Esophagus squamous epithelium (tissue), 5 donors: ENCODE measurements at regions not wholly inside any gene's neighbourhood (a gene's known extent, or its start where the extent isn't known, plus 50 kb on each side); places are given as distances from the start of the nearest gene placed in this dataset.
"Not testable (repeated sequence)": the region's sequence is repeated elsewhere in the genome, so short reads cannot be mapped to it uniquely, and the experiment has no call there.

Experiments used
- DNase-seq: peaks from one replicate; lab custom pipeline; 2025; lab: John Stamatoyannopoulos, UW
- H3K27ac ChIP-seq, 4 donors: fragments of 200-600 bp; sonication (generic); one replicate each; pipeline ENCODE4 v1.5.1; 2016 to 2019; ENCODE audit warnings: mild to moderate bottlenecking in 1 of 4
- H3K27me3 ChIP-seq, 4 donors: fragments of 200-600 bp; sonication (generic); 1 replicate in 3 of 4; 2 replicates in 1 of 4; pipeline versions ENCODE4 v1.5.1 to v1.6.0; 2017 to 2021; ENCODE audit warnings: antibody characterized with exemption in 1 of 4
- H3K36me3 ChIP-seq, 3 donors: fragments of 200-600 bp; sonication (generic); one replicate each; pipeline ENCODE4 v1.5.1; 2016 to 2019
- H3K4me1 ChIP-seq, 3 donors: fragments of 200-600 bp; sonication (generic); one replicate each; pipeline ENCODE4 v1.5.1; 2017 to 2019
- H3K4me3 ChIP-seq, 4 donors: fragments of 200-600 bp; sonication (generic); 1 replicate in 3 of 4; 2 replicates in 1 of 4; pipeline ENCODE4 v1.5.1; 2016 to 2019; ENCODE audit warnings: mild to moderate bottlenecking in 2 of 4, moderate library complexity in 1 of 4
- H3K9me3 ChIP-seq, 3 donors: fragments of 200-600 bp; sonication (generic); one replicate each; pipeline ENCODE4 v1.5.1; 2016 to 2019
- WGBS, 2 donors: methylation state at CpG; one replicate each; pipeline ENCODE4 v1.1.5; 2018; 5-methylcytosine and 5-hydroxymethylcytosine counted together
- intact Hi-C: fragments of 100-400 bp; cut with DNase I; formaldehyde crosslinking; loops from one replicate; pipeline ENCODE4 v1.15.0; 2022
- small RNA-seq, 4 donors: library from RNA; depleted of rRNA; stranded (forward); fragments of <200 nt; gene quantifications; one replicate each; pipeline ENCODE3, GENCODE V24; 2016
- donor health status: DM: yes; HTN: yes; CAD: no.

DNA sequence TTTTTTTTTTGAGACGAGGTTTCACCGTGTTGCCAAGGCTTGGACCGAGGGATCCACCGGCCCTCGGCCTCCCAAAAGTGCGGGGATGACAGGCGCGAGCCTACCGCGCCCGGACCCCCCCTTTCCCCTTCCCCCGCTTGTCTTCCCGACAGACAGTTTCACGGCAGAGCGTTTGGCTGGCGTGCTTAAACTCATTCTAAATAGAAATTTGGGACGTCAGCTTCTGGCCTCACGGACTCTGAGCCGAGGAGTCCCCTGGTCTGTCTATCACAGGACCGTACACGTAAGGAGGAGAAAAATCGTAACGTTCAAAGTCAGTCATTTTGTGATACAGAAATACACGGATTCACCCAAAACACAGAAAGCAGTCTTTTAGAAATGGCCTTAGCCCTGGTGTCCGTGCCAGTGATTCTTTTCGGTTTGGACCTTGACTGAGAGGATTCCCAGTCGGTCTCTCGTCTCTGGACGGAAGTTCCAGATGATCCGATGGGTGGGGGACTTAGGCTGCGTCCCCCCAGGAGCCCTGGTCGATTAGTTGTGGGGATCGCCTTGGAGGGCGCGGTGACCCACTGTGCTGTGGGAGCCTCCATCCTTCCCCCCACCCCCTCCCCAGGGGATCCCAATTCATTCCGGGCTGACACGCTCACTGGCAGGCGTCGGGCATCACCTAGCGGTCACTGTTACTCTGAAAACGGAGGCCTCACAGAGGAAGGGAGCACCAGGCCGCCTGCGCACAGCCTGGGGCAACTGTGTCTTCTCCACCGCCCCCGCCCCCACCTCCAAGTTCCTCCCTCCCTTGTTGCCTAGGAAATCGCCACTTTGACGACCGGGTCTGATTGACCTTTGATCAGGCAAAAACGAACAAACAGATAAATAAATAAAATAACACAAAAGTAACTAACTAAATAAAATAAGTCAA is 2276.4 kb upstream of the TPTE start:
- WGBS, 2 donors, result no CpG with 5 or more reads among the region's 49 CpGs
- intact Hi-C loops, H3K27ac ChIP-seq, H3K36me3 ChIP-seq, H3K9me3 ChIP-seq, H3K27me3 ChIP-seq, H3K4me1 ChIP-seq, H3K4me3 ChIP-seq, DNase-seq: not testable (repeated sequence)

- H3K9me3 ChIP-seq, H3K36me3 ChIP-seq, H3K4me1 ChIP-seq, H3K27me3 ChIP-seq, H3K27ac ChIP-seq, DNase-seq, intact Hi-C loops, H3K4me3 ChIP-seq: not testable (repeated sequence)
- no CpG with 5 or more reads among the region's 40 CpGs for WGBS, 2 donors
Measured at GRCh38 chr21:8245642-8246402, 2275.6 kb upstream of the TPTE start.

DNA sequence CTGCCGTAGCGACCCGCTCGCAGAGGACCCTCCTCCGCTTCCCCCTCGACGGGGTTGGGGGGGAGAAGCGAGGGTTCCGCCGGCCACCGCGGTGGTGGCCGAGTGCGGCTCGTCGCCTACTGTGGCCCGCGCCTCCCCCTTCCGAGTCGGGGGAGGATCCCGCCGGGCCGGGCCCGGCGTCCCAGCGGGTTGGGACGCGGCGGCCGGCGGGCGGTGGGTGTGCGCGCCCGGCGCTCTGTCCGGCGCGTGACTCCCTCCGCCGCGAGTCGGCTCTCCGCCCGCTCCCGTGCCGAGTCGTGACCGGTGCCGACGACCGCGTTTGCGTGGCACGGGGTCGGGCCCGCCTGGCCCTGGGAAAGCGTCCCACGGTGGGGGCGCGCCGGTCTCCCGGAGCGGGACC is 2269.7 kb upstream of the TPTE start:
- H3K9me3 ChIP-seq, H3K4me3 ChIP-seq, H3K27me3 ChIP-seq, H3K4me1 ChIP-seq, H3K36me3 ChIP-seq, H3K27ac ChIP-seq, DNase-seq, intact Hi-C loops: not testable (repeated sequence)
- no CpG with 5 or more reads among the region's 64 CpGs for WGBS, 2 donors

DNA sequence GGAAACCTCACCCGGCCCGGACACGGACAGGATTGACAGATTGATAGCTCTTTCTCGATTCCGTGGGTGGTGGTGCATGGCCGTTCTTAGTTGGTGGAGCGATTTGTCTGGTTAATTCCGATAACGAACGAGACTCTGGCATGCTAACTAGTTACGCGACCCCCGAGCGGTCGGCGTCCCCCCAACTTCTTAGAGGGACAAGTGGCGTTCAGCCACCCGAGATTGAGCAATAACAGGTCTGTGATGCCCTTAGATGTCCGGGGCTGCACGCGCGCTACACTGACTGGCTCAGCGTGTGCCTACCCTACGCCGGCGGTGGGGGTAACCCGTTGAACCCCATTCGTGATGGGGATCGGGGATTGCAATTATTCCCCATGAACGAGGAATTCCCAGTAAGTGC is 2266.3 kb upstream of the TPTE start:
- H3K36me3 ChIP-seq, intact Hi-C loops, H3K9me3 ChIP-seq, H3K4me3 ChIP-seq, H3K27me3 ChIP-seq, H3K27ac ChIP-seq, H3K4me1 ChIP-seq, DNase-seq: not testable (repeated sequence)
- WGBS, 2 donors, result no CpG with 5 or more reads among the region's 30 CpGs

- H3K9me3 ChIP-seq, DNase-seq, intact Hi-C loops, H3K27ac ChIP-seq, H3K4me1 ChIP-seq, H3K4me3 ChIP-seq, H3K27me3 ChIP-seq, H3K36me3 ChIP-seq: not testable (repeated sequence)
- no CpG with 5 or more reads among the region's 143 CpGs for WGBS, 2 donors
Measured at GRCh38 chr21:8257083-8257799, 2264.1 kb upstream of the TPTE start.

GRCh38 chr21:8260065-8260627 is 2261.2 kb upstream of the TPTE start:
- H3K27ac ChIP-seq, DNase-seq, H3K9me3 ChIP-seq, H3K36me3 ChIP-seq, H3K27me3 ChIP-seq, H3K4me1 ChIP-seq, intact Hi-C loops, H3K4me3 ChIP-seq: not testable (repeated sequence)
- WGBS, 2 donors, result no CpG with 5 or more reads among the region's 66 CpGs

Small RNAs in the stretch of these regions (small RNA-seq; reads per million reads assigned to genes)
- gene MIR3648-1 (0 reads per million in 4 donors), gene MIR3687-1 (0 reads per million in 4 donors), gene MIR6724-1 (0 reads per million in 4 donors), gene MIR6724-2 (0 reads per million in 4 donors), gene RF01518 (0 reads per million in 4 donors), gene RNA5-8SN2 (0 reads per million in 4 donors)
